ENCODE measurements at regions not wholly inside any gene's neighbourhood (a gene's known extent, or its start where the extent isn't known, plus 50 kb on each side); places are given as distances from the start of the nearest gene placed in this dataset.

- no peak overlapping the region for H3K4me3 ChIP-seq
- H3K27me3 ChIP-seq, result peaks cover 0 to 5% (median 0%) of the 10 kb centered on the region in 7 donors
- H3K36me3 ChIP-seq, result no peaks in the 10 kb centered on the region
- no peaks in the 10 kb centered on the region for H3K9me3 ChIP-seq
- peaks cover 0 to 5% (median 0%) of the 10 kb centered on the region in 9 donors for H3K4me1 ChIP-seq
- H3K27ac ChIP-seq, result no peak overlapping the region
- no peak for TF ChIP-seq CTCF (IDR thresholded peaks at IDR 0.05)
- ATAC-seq (no peak), DNase-seq (no peak)
- WGBS, 2 donors, result 23 to 31% methylated on average over 1 of the region's 1 CpG
- intact Hi-C loops (cut with DNase I), result loop anchor here in 9 of 10 donors (2.0 to 10.0 kb wide), 7 partner anchors 75 to 427 kb away; no protein-coding TSS in a partner anchor
Observed at GRCh38 chr2:148567716-148568115, 76.8 kb upstream of the EPC2 start.

- peaks cover 0 to 5% (median 0%) of the 10 kb centered on the region in 7 donors for H3K27me3 ChIP-seq
- intact Hi-C loops (cut with DNase I), result loop anchor here in 8 of 10 donors (5.0 to 10.0 kb wide), 5 partner anchors 406 to 426 kb away; no protein-coding TSS in a partner anchor
- WGBS, 2 donors, result 92 to 96% methylated on average over 9 of the region's 9 CpGs
- no peak for TF ChIP-seq CTCF (IDR thresholded peaks at IDR 0.05)
- H3K4me3 ChIP-seq, result no peak overlapping the region
- no peaks in the 10 kb centered on the region for H3K36me3 ChIP-seq
- DNase-seq (no peak), ATAC-seq (no peak)
- H3K27ac ChIP-seq, result no peak overlapping the region
- peaks cover 0 to 5% (median 0%) of the 10 kb centered on the region in 9 donors for H3K4me1 ChIP-seq
- no peaks in the 10 kb centered on the region for H3K9me3 ChIP-seq
Observed at GRCh38 chr2:148568597-148568996, 76.0 kb upstream of the EPC2 start.

GRCh38 chr2:148569221-148569620, 75.3 kb upstream of the EPC2 start:
- TF ChIP-seq CTCF (IDR thresholded peaks at IDR 0.05), result no peak
- H3K27me3 ChIP-seq, result peaks cover 0 to 5% (median 0%) of the 10 kb centered on the region in 7 donors
- H3K9me3 ChIP-seq, result no peaks in the 10 kb centered on the region
- H3K27ac ChIP-seq, result no peak overlapping the region
- DNase-seq (no peak), ATAC-seq (no peak)
- intact Hi-C loops (cut with DNase I), result loop anchor here in 8 of 10 donors (5.0 to 10.0 kb wide), 5 partner anchors 406 to 426 kb away; no protein-coding TSS in a partner anchor
- no peak overlapping the region for H3K4me3 ChIP-seq
- H3K36me3 ChIP-seq, result no peaks in the 10 kb centered on the region
- H3K4me1 ChIP-seq, result peaks cover 0 to 5% (median 0%) of the 10 kb centered on the region in 9 donors
- 93 to 94% methylated on average over 8 of the region's 8 CpGs for whole genome bisulfite sequencing, 2 donors

- no peak overlapping the region for H3K4me3 ChIP-seq
- TF ChIP-seq CTCF (IDR thresholded peaks at IDR 0.05), result no peak
- no peaks in the 10 kb centered on the region for H3K36me3 ChIP-seq
- H3K27ac ChIP-seq, result no peak overlapping the region
- peaks cover 0 to 5% (median 0%) of the 10 kb centered on the region in 7 donors for H3K27me3 ChIP-seq
- H3K9me3 ChIP-seq, result no peaks in the 10 kb centered on the region
- 96 to 97% methylated on average over 7 of the region's 7 CpGs for WGBS, 2 donors
- intact Hi-C loops (cut with DNase I), result no loop called here
- DNase-seq (no peak), ATAC-seq (no peak)
- H3K4me1 ChIP-seq, result peaks cover 0 to 5% (median 0%) of the 10 kb centered on the region in 9 donors
Observed at GRCh38 chr2:148570989-148571388, 73.6 kb upstream of the EPC2 start.
